GM10847 (cell line): ENCODE measurements at regions not wholly inside any gene's neighbourhood (a gene's known extent, or its start where the extent isn't known, plus 50 kb on each side); places are given as distances from the start of the nearest gene placed in this dataset.

Experiments
- POLR2A ChIP-seq: IDR thresholded peaks from 2 replicates; pipeline ENCODE4 v1.6.1; 2011; ENCODE audit not compliant: insufficient read length; ENCODE audit errors: extremely low read depth

DNA sequence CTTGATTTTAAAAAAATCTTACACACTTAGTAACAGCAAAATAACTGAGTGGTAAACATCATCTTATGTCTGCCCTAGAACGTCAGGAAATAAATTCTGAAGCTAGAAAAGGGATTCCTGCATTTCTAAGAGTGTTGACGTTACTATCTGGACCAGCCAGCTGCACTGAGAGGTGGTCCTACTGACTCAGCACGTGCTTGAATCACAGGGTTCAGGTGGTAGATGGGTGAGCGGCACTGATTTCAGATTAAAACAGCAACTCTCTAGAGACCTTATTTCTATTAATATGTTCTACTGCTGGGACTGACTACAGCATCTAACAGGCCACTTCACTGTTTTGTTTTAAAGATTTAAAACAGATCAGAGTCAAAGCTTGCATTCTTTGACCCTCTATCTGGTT lies 377.2 kb downstream of the GABRB3 start:
- TF ChIP-seq POLR2A: no peak

- TF ChIP-seq POLR2A: no peak
Observed at GRCh38 chr15:26394801-26395200, 378.1 kb downstream of the GABRB3 start.

- TF ChIP-seq POLR2A: no peak
Observed at GRCh38 chr15:26392956-26393355, 379.9 kb downstream of the GABRB3 start.

DNA sequence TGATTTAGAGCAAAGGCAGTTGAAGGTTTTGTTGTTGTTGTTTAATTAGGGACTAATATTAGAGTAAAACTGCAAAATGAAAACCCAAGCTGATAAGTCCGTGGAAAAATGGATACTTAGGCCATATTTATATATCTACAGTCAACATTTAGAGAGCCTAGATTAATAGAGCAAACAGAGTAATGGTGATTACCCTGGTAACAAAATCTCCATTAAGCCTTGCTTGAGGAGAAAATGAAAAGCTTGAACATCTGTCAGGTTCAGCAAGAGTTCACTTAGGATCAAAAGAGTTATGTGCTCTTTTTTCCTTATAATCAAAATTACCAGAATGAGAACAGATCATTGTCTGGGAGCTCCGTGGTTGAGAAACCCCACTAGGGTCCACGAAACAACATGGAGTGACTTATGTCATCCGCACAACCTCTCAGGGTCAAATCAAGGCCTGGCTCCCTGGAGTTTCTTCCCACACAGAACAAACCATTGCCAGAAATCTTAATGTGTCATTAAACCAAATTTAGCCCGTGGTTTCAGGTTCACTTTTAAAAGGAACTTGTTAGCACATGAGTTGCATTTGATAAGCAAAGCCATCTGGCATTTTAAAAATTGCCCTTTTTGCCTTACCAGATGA lies 381.2 kb downstream of the GABRB3 start:
- no peak for TF ChIP-seq POLR2A

DNA sequence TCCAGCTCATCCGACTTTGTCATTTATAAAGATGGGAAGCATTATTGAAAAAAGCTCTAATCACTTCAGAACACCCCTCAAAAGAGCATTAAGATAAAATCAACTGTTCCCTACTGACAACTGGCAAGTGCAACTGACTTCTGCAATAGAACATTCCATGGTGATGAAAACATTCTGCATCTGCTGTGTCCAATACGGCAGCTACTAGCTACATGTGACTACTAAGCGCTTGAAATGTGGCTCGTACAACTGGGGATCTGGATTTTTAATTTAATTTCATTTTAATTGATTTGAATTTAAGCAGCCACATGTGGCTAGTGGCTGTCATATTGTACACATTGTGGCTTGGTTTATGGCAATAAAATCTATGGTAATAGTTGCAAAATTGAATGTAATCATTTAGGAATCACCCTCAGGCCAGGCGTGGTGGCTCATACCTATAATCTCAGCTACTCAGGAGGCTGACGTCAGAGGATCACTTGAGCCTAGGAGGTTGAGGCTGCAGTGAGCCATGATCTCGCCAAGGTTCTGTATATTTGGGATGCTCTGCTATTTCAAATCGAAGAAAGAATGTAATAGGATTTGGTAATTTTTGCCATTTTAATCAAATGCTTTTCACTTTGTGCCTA lies 390.3 kb downstream of the GABRB3 start:
- TF ChIP-seq POLR2A: no peak

- no peak for TF ChIP-seq POLR2A
Observed at GRCh38 chr15:26378304-26378703, 394.6 kb downstream of the GABRB3 start.

GRCh38 chr15:26376243-26376642 lies 396.6 kb downstream of the GABRB3 start:
- TF ChIP-seq POLR2A: no peak

GRCh38 chr15:26374806-26375205 lies 398.1 kb downstream of the GABRB3 start:
- TF ChIP-seq POLR2A: no peak

DNA sequence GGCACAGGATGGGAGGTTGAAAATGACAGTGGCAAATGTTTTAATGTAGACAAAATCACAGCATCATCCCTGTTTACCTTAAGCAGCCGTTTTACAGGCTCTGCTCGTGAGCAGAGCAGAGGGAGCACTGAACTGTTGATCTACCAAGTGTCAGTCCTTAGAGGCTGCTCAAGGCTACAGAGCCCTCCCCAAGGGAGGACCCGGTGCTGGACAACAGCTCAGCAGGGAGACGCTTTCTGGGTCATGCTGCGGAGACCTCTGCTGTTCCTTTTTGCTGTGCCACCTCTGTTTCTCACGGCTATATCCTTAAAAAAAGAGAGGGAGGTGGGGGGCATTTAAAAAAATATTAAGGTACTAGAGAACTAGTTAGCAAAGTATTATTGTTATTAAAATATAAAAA lies 400.2 kb downstream of the GABRB3 start:
- TF ChIP-seq POLR2A: no peak

DNA sequence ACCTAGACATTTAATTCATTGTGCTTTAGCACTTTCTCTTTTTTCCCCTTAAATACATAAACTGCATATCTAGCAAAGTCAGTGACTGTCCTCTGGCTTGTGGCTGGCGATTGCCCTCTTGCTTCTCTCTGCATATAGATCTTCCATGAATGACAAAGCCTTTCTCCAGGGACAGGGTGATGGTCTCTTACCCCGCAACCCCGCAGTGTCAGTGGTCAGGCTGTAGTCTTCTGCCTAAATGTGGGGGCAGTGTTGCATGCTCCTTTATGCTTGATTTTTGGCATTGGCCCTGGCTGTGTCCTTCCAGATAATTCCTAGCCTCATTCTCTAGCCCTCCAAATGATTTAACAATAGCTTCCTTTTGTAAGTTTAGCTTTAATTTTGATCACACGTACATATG lies 407.8 kb downstream of the GABRB3 start:
- no peak for TF ChIP-seq POLR2A

DNA sequence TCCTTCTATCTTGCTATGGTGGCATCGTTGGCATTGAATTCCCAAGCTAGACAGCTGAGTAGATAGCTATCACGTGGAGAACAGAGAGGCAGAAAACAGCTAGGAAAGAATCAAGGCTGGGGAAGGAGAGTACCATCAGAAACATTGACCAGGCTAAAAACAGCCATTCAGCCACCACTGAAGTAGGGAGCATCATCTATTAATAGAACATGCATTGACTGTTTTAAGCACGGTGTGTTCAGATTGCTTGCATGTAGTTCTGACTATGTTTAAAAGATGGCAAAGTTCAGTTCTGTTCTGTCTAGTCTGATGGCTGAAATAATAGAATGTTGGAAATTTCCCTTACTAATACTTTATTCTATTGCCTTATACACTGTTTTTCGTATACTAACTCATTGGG lies 413.0 kb downstream of the GABRB3 start:
- TF ChIP-seq POLR2A: no peak

- TF ChIP-seq POLR2A: no peak
Observed at GRCh38 chr15:26358708-26359107, 414.2 kb downstream of the GABRB3 start.

GRCh38 chr15:26357653-26358052 lies 415.2 kb downstream of the GABRB3 start:
- no peak for TF ChIP-seq POLR2A

DNA sequence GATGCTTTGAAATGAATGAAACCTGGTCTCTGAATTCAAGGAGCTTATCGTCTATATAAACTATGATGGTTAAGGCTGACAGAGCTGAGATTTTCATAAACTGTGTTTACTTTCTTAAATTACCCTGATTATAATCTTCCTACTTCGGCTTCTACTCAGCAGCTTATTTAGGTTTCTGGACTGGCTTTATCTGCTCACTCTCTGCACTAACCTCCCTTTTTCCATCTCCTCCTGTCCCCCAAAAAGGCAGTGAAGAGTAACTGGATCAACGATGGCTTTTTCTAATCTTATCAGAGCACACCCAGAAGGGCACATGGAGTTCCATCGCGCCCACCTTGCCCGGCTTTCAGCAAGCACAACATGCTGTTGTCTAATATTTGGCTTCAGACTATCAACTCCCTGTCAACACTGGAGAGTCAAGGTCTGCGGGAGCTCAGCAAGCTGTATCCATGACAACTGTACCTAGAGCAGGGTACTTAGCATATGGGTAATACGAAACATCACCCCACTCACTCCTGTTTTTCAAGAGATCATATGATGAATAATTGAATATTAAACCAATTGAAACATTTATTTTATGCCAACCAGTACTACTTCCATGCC lies 417.3 kb downstream of the GABRB3 start:
- no peak for TF ChIP-seq POLR2A

- TF ChIP-seq POLR2A: no peak
Observed at GRCh38 chr15:26352909-26353308, 420.0 kb downstream of the GABRB3 start.

DNA sequence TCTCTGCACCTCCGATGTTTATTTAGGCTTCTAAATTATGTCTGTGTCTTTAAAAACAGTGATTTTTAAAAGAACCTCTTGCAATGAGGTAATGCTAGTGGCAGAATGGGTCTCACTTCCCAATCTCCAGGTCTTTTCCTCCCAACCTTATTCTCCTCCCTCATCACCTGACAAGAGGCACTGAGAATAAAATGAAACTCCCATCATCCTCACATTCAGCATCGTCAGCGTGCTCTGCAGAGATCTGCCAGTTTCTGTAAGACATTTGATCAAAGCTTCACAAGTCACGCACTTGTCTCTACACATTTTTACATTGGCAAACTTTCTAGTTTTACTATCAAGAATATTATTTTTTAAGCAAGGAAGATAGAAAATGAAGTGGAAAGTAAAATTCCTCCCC lies 420.5 kb downstream of the GABRB3 start:
- TF ChIP-seq POLR2A: no peak

DNA sequence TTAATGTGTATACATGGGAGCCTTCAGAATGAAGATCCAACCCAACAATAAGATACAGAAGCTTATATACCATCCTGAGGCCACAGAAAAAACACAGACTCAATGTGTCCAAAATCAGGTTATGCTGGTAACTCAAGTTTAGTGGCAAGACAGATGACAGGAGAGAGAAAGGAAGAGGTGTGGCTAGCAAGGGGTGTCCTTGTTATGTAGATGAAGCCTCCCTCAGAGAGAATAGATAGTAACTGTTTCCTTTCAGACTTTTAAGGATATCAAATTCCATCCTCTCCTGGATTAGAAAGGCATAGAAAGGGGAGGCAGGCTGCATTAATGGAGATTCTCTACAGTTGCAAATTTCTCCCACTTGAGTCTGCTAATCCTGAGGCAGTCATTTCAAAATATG lies 447.4 kb downstream of the GABRB3 start:
- no peak for TF ChIP-seq POLR2A
